ENCODE measurements at regions not wholly inside any gene's neighbourhood (a gene's known extent, or its start where the extent isn't known, plus 50 kb on each side); places are given as distances from the start of the nearest gene placed in this dataset.

- no peaks in the 10 kb centered on the region for H3K9me3 ChIP-seq (ENCODE audit: control insufficient read depth, insufficient read depth, low read length)
- no peaks in the 10 kb centered on the region for H4K20me1 ChIP-seq (ENCODE audit: control insufficient read depth, insufficient read depth, low read depth, low read length)
- H3K4me1 ChIP-seq (ENCODE audit: control insufficient read depth, low read length), result no peaks in the 10 kb centered on the region
- TF ChIP-seq EZH2phosphoT487 (IDR thresholded peaks at IDR 0.05; ENCODE audit: borderline replicate concordance, low read length) (no peak), CTCF (IDR thresholded peaks at IDR 0.05; ENCODE audit: low read depth, low read length, poor library complexity, severe bottlenecking) (no peak)
- H3K9me2 ChIP-seq (replicated peaks; ENCODE audit: control insufficient read depth, low read length), result no peaks in the 10 kb centered on the region
- H3K4me3 ChIP-seq (ENCODE audit: low read length), result no peak overlapping the region
- no peaks in the 10 kb centered on the region for H3F3A ChIP-seq (ENCODE audit: control insufficient read depth, insufficient read depth)
- no peaks in the 10 kb centered on the region for H3K36me3 ChIP-seq (ENCODE audit: control insufficient read depth, low read length)
- H3K27ac ChIP-seq (ENCODE audit: low read depth, low read length), result no peak overlapping the region
- no peak overlapping the region for H3K4me2 ChIP-seq (ENCODE audit: low read length)
- H3K79me2 ChIP-seq (ENCODE audit: control insufficient read depth, low read length), result no peaks in the 10 kb centered on the region
- H3K27me3 ChIP-seq (ENCODE audit: control insufficient read depth, low read length), result no peaks in the 10 kb centered on the region
Measured at GRCh38 chr12:87920139-87920538, 109.1 kb downstream of the C12orf50 start.

GRCh38 chr12:87901457-87901856 is 127.7 kb downstream of the C12orf50 start:
- no peak for TF ChIP-seq EZH2phosphoT487 (IDR thresholded peaks at IDR 0.05; ENCODE audit: borderline replicate concordance, low read length)
- TF ChIP-seq CTCF (IDR thresholded peaks at IDR 0.05; ENCODE audit: low read depth, low read length, poor library complexity, severe bottlenecking), result no peak
- H3K4me2 ChIP-seq (ENCODE audit: low read length), result no peak overlapping the region
- no peaks in the 10 kb centered on the region; the same call in 1 of the 2 replicates for H3K9me2 ChIP-seq (replicated peaks; ENCODE audit: control insufficient read depth, low read length)
- H3K79me2 ChIP-seq (ENCODE audit: control insufficient read depth, low read length), result no peaks in the 10 kb centered on the region
- no peaks in the 10 kb centered on the region for H3K4me1 ChIP-seq (ENCODE audit: control insufficient read depth, low read length)
- no peak overlapping the region for H3K4me3 ChIP-seq (ENCODE audit: low read length)
- no peaks in the 10 kb centered on the region for H4K20me1 ChIP-seq (ENCODE audit: control insufficient read depth, insufficient read depth, low read depth, low read length)
- no peaks in the 10 kb centered on the region for H3K27me3 ChIP-seq (ENCODE audit: control insufficient read depth, low read length)
- no peaks in the 10 kb centered on the region for H3K9me3 ChIP-seq (ENCODE audit: control insufficient read depth, insufficient read depth, low read length)
- H3K36me3 ChIP-seq (ENCODE audit: control insufficient read depth, low read length), result no peaks in the 10 kb centered on the region
- no peak overlapping the region for H3K27ac ChIP-seq (ENCODE audit: low read depth, low read length)
- no peaks in the 10 kb centered on the region for H3F3A ChIP-seq (ENCODE audit: control insufficient read depth, insufficient read depth)

GRCh38 chr12:87897662-87898061 is 131.5 kb downstream of the C12orf50 start:
- no peaks in the 10 kb centered on the region for H3K27me3 ChIP-seq (ENCODE audit: control insufficient read depth, low read length)
- TF ChIP-seq EZH2phosphoT487 (IDR thresholded peaks at IDR 0.05; ENCODE audit: borderline replicate concordance, low read length) (no peak), CTCF (IDR thresholded peaks at IDR 0.05; ENCODE audit: low read depth, low read length, poor library complexity, severe bottlenecking) (no peak)
- no peak overlapping the region for H3K27ac ChIP-seq (ENCODE audit: low read depth, low read length)
- H3K36me3 ChIP-seq (ENCODE audit: control insufficient read depth, low read length), result no peaks in the 10 kb centered on the region
- no peaks in the 10 kb centered on the region for H4K20me1 ChIP-seq (ENCODE audit: control insufficient read depth, insufficient read depth, low read depth, low read length)
- H3K9me3 ChIP-seq (ENCODE audit: control insufficient read depth, insufficient read depth, low read length), result no peaks in the 10 kb centered on the region
- no peaks in the 10 kb centered on the region for H3K4me1 ChIP-seq (ENCODE audit: control insufficient read depth, low read length)
- no peaks in the 10 kb centered on the region; the same call in 1 of the 2 replicates for H3K9me2 ChIP-seq (replicated peaks; ENCODE audit: control insufficient read depth, low read length)
- no peaks in the 10 kb centered on the region for H3K79me2 ChIP-seq (ENCODE audit: control insufficient read depth, low read length)
- H3F3A ChIP-seq (ENCODE audit: control insufficient read depth, insufficient read depth), result no peaks in the 10 kb centered on the region
- H3K4me3 ChIP-seq (ENCODE audit: low read length), result no peak overlapping the region
- no peak overlapping the region for H3K4me2 ChIP-seq (ENCODE audit: low read length)

GRCh38 chr12:87883806-87884205 is 145.4 kb downstream of the C12orf50 start:
- Histone ChIP-seq H3K27me3 (ENCODE audit: control insufficient read depth, low read length) (no peaks in the 10 kb centered on the region), H3K9me3 (ENCODE audit: control insufficient read depth, insufficient read depth, low read length) (no peaks in the 10 kb centered on the region), H3F3A (ENCODE audit: control insufficient read depth, insufficient read depth) (no peaks in the 10 kb centered on the region), H3K27ac (ENCODE audit: low read depth, low read length) (no peak overlapping the region), H3K9me2 (replicated peaks; ENCODE audit: control insufficient read depth, low read length) (no peaks in the 10 kb centered on the region), H3K79me2 (ENCODE audit: control insufficient read depth, low read length) (no peaks in the 10 kb centered on the region), H4K20me1 (ENCODE audit: control insufficient read depth, insufficient read depth, low read depth, low read length) (no peaks in the 10 kb centered on the region), H3K36me3 (ENCODE audit: control insufficient read depth, low read length) (no peaks in the 10 kb centered on the region), H3K4me1 (ENCODE audit: control insufficient read depth, low read length) (no peaks in the 10 kb centered on the region), H3K4me2 (ENCODE audit: low read length) (no peak overlapping the region), H3K4me3 (ENCODE audit: low read length) (no peak overlapping the region)
- TF ChIP-seq EZH2phosphoT487 (IDR thresholded peaks at IDR 0.05; ENCODE audit: borderline replicate concordance, low read length), result no peak
- no peak for TF ChIP-seq CTCF (IDR thresholded peaks at IDR 0.05; ENCODE audit: low read depth, low read length, poor library complexity, severe bottlenecking)

All from DOHH2 (cell line).